ENCODE measurements at regions not wholly inside any gene's neighbourhood (a gene's known extent, or its start where the extent isn't known, plus 50 kb on each side); places are given as distances from the start of the nearest gene placed in this dataset.

DNA sequence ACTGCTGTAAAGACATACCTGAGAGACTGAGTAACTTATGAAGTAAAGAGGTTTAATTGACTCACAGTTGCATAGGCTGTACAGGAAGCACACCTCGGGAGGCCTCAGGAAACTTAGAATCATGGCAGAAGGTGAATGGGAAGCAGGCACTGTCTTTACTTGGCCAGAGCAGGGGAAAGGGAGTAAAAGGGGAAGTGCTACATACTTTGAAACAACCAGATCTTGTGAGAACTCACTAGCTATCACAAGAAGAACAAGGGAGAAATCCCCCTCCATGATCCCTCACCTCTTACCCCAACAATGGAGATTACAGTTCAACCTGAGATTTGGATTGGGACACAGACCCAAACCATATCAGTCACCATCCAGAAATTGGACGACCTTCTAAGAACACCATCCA, 1285.8 kb upstream of the CDH9 start:
- Histone ChIP-seq H3K9me3 (ENCODE audit: control insufficient read depth, low read depth, low read length) (no peaks in the 10 kb centered on the region), H4K91ac (ENCODE audit: insufficient read length, low read depth, low read length) (no peak overlapping the region), H2BK120ac (ENCODE audit: low read depth, low read length, poor library complexity, severe bottlenecking) (no peak overlapping the region), H3K27me3 (ENCODE audit: insufficient read depth, low read length) (no peaks in the 10 kb centered on the region), H3K23me2 (ENCODE audit: insufficient read length, low read depth, low read length, poor library complexity, severe bottlenecking) (no peaks in the 10 kb centered on the region), H2BK12ac (ENCODE audit: insufficient read length, low read depth, low read length) (no peak overlapping the region), H3T11ph (ENCODE audit: low read length) (no peak overlapping the region), H2BK5ac (ENCODE audit: insufficient read length, low read length) (no peak overlapping the region), H3K18ac (ENCODE audit: insufficient read length, low read depth, low read length) (no peak overlapping the region), H2AK5ac (ENCODE audit: insufficient read length, low read length) (no peak overlapping the region), H3K23ac (ENCODE audit: insufficient read length, low read depth, low read length) (no peak overlapping the region), H4K5ac (ENCODE audit: insufficient read length, low read depth, low read length) (no peak overlapping the region), H3K4ac (ENCODE audit: low read depth, low read length) (no peak overlapping the region), H3K14ac (ENCODE audit: insufficient read depth, low read length) (no peak overlapping the region), H4K20me1 (ENCODE audit: control insufficient read depth, insufficient read depth, insufficient read length) (no peaks in the 10 kb centered on the region), H3K9ac (ENCODE audit: extremely low read depth, insufficient read length, low read length) (no peak overlapping the region), H2BK15ac (ENCODE audit: low read depth, low read length) (no peak overlapping the region), H3K27ac (ENCODE audit: insufficient read length, low read depth, low read length) (no peak overlapping the region), H3K4me1 (ENCODE audit: insufficient read depth, low read length) (no peaks in the 10 kb centered on the region), H2BK20ac (ENCODE audit: low read depth, low read length, poor library complexity, severe bottlenecking) (no peak overlapping the region), H2AFZ (ENCODE audit: low read length) (no peak overlapping the region), H3K56ac (ENCODE audit: insufficient read length, low read depth, low read length) (no peak overlapping the region), H3K79me2 (ENCODE audit: insufficient read depth, low read length) (no peaks in the 10 kb centered on the region), H4K8ac (replicated peaks; ENCODE audit: insufficient read length, low read depth, low read length) (no peak overlapping the region), H3K4me2 (ENCODE audit: insufficient read depth, insufficient read length, low read length) (no peak overlapping the region), H3K79me1 (ENCODE audit: insufficient read depth, low read depth, low read length, poor library complexity, severe bottlenecking) (no peaks in the 10 kb centered on the region)
- Mint-ChIP-seq H3K4me3 (no peak overlapping the region), H3K4me1 (no peaks in the 10 kb centered on the region), H3K27me3 (ENCODE audit: low read depth) (no peaks in the 10 kb centered on the region), H3K27ac (no peak overlapping the region), H3K36me3 (ENCODE audit: insufficient read depth in 1 of 3, low read depth in 3 of 3) (no peaks in the 10 kb centered on the region), H3K9me3 (no peaks in the 10 kb centered on the region)
- TF ChIP-seq, protein P1, sequence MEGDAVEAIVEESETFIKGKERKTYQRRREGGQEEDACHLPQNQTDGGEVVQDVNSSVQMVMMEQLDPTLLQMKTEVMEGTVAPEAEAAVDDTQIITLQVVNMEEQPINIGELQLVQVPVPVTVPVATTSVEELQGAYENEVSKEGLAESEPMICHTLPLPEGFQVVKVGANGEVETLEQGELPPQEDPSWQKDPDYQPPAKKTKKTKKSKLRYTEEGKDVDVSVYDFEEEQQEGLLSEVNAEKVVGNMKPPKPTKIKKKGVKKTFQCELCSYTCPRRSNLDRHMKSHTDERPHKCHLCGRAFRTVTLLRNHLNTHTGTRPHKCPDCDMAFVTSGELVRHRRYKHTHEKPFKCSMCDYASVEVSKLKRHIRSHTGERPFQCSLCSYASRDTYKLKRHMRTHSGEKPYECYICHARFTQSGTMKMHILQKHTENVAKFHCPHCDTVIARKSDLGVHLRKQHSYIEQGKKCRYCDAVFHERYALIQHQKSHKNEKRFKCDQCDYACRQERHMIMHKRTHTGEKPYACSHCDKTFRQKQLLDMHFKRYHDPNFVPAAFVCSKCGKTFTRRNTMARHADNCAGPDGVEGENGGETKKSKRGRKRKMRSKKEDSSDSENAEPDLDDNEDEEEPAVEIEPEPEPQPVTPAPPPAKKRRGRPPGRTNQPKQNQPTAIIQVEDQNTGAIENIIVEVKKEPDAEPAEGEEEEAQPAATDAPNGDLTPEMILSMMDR (conservative IDR thresholded peaks at IDR 0.05), result no peak
- no CpG with 5 or more reads among the region's 2 CpGs for WGBS (ENCODE audit: extremely low coverage, insufficient read length, low lambda C conversion rate)
- no peak for DNase-seq

Measured in H9 (cell line).